KOPT-K1 (cell line): ENCODE measurements at regions not wholly inside any gene's neighbourhood (a gene's known extent, or its start where the extent isn't known, plus 50 kb on each side); places are given as distances from the start of the nearest gene placed in this dataset.

ENCODE experiments used
- H3K27ac ChIP-seq: fragments of 200-600 bp; sonication (generic); 2 replicates; pipeline ENCODE4 v1.5.1; 2016; ENCODE audit warnings: antibody characterized with exemption, mild to moderate bottlenecking, low read depth, low read length; ENCODE audit not compliant: poor library complexity, severe bottlenecking
- H3K36me3 ChIP-seq: fragments of 200-600 bp; sonication (generic); 2 replicates; pipeline ENCODE4 v1.5.1; 2017; ENCODE audit warnings: antibody characterized with exemption, mild to moderate bottlenecking, low read length, moderate library complexity; ENCODE audit not compliant: insufficient read depth
- H3K9me3 ChIP-seq: fragments of 200-600 bp; sonication (generic); 2 replicates; pipeline ENCODE4 v1.5.1; 2017; ENCODE audit warnings: antibody characterized with exemption, low read length, mild to moderate bottlenecking; ENCODE audit not compliant: insufficient read depth, poor library complexity, severe bottlenecking

GRCh38 chr12:68489273-68489672 lies 121.4 kb upstream of the RAP1B start:
- Histone ChIP-seq H3K36me3 (no peaks in the 10 kb centered on the region), H3K9me3 (no peaks in the 10 kb centered on the region)

GRCh38 chr12:68490476-68490875 lies 120.2 kb upstream of the RAP1B start:
- H3K27ac ChIP-seq = no peak overlapping the region
- no peaks in the 10 kb centered on the region for H3K9me3 ChIP-seq
- no peaks in the 10 kb centered on the region for H3K36me3 ChIP-seq

More at GRCh38 chr12:68489273-68489672, 121.4 kb upstream of the RAP1B start:
- no peak overlapping the region for H3K27ac ChIP-seq

- Histone ChIP-seq H3K36me3 (no peaks in the 10 kb centered on the region), H3K9me3 (no peaks in the 10 kb centered on the region), H3K27ac (no peak overlapping the region)
Measured at GRCh38 chr12:68491204-68491960, 119.3 kb upstream of the RAP1B start.

- Histone ChIP-seq H3K27ac (no peak overlapping the region), H3K9me3 (no peaks in the 10 kb centered on the region), H3K36me3 (no peaks in the 10 kb centered on the region)
Measured at GRCh38 chr12:68495336-68496070, 115.2 kb upstream of the RAP1B start.

- Histone ChIP-seq H3K27ac (no peak overlapping the region), H3K9me3 (no peaks in the 10 kb centered on the region), H3K36me3 (no peaks in the 10 kb centered on the region)
Measured at GRCh38 chr12:68497107-68497506, 113.6 kb upstream of the RAP1B start.

- H3K27ac ChIP-seq = no peak overlapping the region
- no peaks in the 10 kb centered on the region for H3K36me3 ChIP-seq
- no peaks in the 10 kb centered on the region for H3K9me3 ChIP-seq
Measured at GRCh38 chr12:68497702-68498101, 113.0 kb upstream of the RAP1B start.

GRCh38 chr12:68498736-68499135 lies 112.0 kb upstream of the RAP1B start:
- H3K9me3 ChIP-seq = no peaks in the 10 kb centered on the region
- H3K27ac ChIP-seq = no peak overlapping the region
- no peaks in the 10 kb centered on the region for H3K36me3 ChIP-seq

GRCh38 chr12:68499616-68500015 lies 111.1 kb upstream of the RAP1B start:
- no peaks in the 10 kb centered on the region for H3K36me3 ChIP-seq
- H3K27ac ChIP-seq = no peak overlapping the region
- no peaks in the 10 kb centered on the region for H3K9me3 ChIP-seq

- no peaks in the 10 kb centered on the region for H3K9me3 ChIP-seq
Measured at GRCh38 chr12:68501226-68501625, 109.5 kb upstream of the RAP1B start.

GRCh38 chr12:68505970-68506369 lies 104.7 kb upstream of the RAP1B start:
- H3K27ac ChIP-seq = no peak overlapping the region

More at GRCh38 chr12:68501226-68501625, 109.5 kb upstream of the RAP1B start:
- no peak overlapping the region for H3K27ac ChIP-seq
- H3K36me3 ChIP-seq = no peaks in the 10 kb centered on the region

GRCh38 chr12:68506619-68507018 lies 104.1 kb upstream of the RAP1B start:
- H3K27ac ChIP-seq = no peak overlapping the region
- H3K36me3 ChIP-seq = no peaks in the 10 kb centered on the region
- no peaks in the 10 kb centered on the region for H3K9me3 ChIP-seq

More at GRCh38 chr12:68505970-68506369, 104.7 kb upstream of the RAP1B start:
- Histone ChIP-seq H3K36me3 (no peaks in the 10 kb centered on the region), H3K9me3 (no peaks in the 10 kb centered on the region)

- Histone ChIP-seq H3K27ac (no peak overlapping the region), H3K9me3 (no peaks in the 10 kb centered on the region), H3K36me3 (no peaks in the 10 kb centered on the region)
Measured at GRCh38 chr12:68507657-68508056, 103.0 kb upstream of the RAP1B start.

GRCh38 chr12:68508576-68508975 lies 102.1 kb upstream of the RAP1B start:
- Histone ChIP-seq H3K27ac (no peak overlapping the region), H3K36me3 (no peaks in the 10 kb centered on the region), H3K9me3 (no peaks in the 10 kb centered on the region)

- Histone ChIP-seq H3K9me3 (no peaks in the 10 kb centered on the region), H3K36me3 (no peaks in the 10 kb centered on the region), H3K27ac (no peak overlapping the region)
Measured at GRCh38 chr12:68509242-68509641, 101.5 kb upstream of the RAP1B start.

GRCh38 chr12:68510397-68510796 lies 100.3 kb upstream of the RAP1B start:
- Histone ChIP-seq H3K27ac (no peak overlapping the region), H3K36me3 (no peaks in the 10 kb centered on the region), H3K9me3 (no peaks in the 10 kb centered on the region)
